Bronchial epithelial cell (primary cell): ENCODE measurements at regions not wholly inside any gene's neighbourhood (a gene's known extent, or its start where the extent isn't known, plus 50 kb on each side); places are given as distances from the start of the nearest gene placed in this dataset.

Experiments used
- DNase-seq: peaks from one replicate; pipeline ENCODE4 v3.0.0-alpha.2; 2010; ENCODE audit warnings: low read depth
- FAIRE-seq: peaks from 2 replicates; lab custom pipeline; 2011; peaks lifted over from hg19 to GRCh38; lab: Jason Lieb, UNC
- H3K27me3 ChIP-seq: 2 replicates; pipeline ENCODE4 v1.5.1; 2011; ENCODE audit warnings: low read length; ENCODE audit not compliant: control insufficient read depth, insufficient read depth
- H3K36me3 ChIP-seq: 2 replicates; pipeline ENCODE4 v1.5.1; 2011; ENCODE audit warnings: low read length; ENCODE audit not compliant: control insufficient read depth, insufficient read depth
- H3K4me3 ChIP-seq: 2 replicates; pipeline ENCODE4 v1.5.1; 2011; ENCODE audit warnings: mild to moderate bottlenecking, low read depth, low read length, control low read depth
- CTCF ChIP-seq: IDR thresholded peaks from 2 replicates; pipeline ENCODE4 v1.5.1; 2011; ENCODE audit warnings: mild to moderate bottlenecking, moderate library complexity, low read length, control low read depth, inconsistent platforms; ENCODE audit not compliant: insufficient read depth, severe bottlenecking

GRCh38 chr2:41771710-41772109 lies 276.1 kb upstream of the PKDCC start:
- peak; percentile 32 for DNase-seq
- no peak for FAIRE-seq
- Histone ChIP-seq H3K4me3 (no peak overlapping the region), H3K36me3 (no peaks in the 10 kb centered on the region), H3K27me3 (no peaks in the 10 kb centered on the region)
- TF ChIP-seq CTCF, result no peak

DNA sequence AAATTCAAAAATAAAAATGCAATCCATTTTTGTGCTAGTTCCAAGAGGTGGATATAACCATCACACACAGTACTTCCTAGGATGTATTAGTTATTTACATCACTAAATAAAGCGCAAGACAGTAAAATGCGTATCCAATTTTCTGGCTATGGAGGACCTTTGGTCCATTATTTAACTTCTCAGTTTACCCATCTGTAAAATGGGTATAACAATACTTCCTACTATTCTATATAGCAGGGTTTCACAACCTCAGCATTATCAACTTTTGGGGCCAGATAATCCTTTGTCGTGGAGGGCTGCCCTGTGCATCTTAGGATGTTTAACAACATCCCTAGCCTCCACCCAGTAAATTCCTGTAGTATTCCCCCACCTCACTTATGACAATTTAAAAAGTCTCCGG lies 275.1 kb upstream of the PKDCC start:
- TF ChIP-seq CTCF, result no peak
- Histone ChIP-seq H3K4me3 (no peak overlapping the region), H3K36me3 (no peaks in the 10 kb centered on the region), H3K27me3 (no peaks in the 10 kb centered on the region)
- DNase-seq, result no peak
- no peak for FAIRE-seq

- Histone ChIP-seq H3K27me3 (no peaks in the 10 kb centered on the region), H3K36me3 (no peaks in the 10 kb centered on the region), H3K4me3 (no peak overlapping the region)
- no peak for TF ChIP-seq CTCF
- no peak for DNase-seq
- no peak for FAIRE-seq
These were observed 273.7 kb upstream of the PKDCC start for GRCh38 chr2:41774011-41774605.

- no peaks in the 10 kb centered on the region for H3K36me3 ChIP-seq
- no peak for FAIRE-seq
- TF ChIP-seq CTCF, result no peak
- no peak for DNase-seq
- no peak overlapping the region for H3K4me3 ChIP-seq
- no peaks in the 10 kb centered on the region for H3K27me3 ChIP-seq
These were observed 272.3 kb upstream of the PKDCC start for GRCh38 chr2:41775366-41776025.

DNA sequence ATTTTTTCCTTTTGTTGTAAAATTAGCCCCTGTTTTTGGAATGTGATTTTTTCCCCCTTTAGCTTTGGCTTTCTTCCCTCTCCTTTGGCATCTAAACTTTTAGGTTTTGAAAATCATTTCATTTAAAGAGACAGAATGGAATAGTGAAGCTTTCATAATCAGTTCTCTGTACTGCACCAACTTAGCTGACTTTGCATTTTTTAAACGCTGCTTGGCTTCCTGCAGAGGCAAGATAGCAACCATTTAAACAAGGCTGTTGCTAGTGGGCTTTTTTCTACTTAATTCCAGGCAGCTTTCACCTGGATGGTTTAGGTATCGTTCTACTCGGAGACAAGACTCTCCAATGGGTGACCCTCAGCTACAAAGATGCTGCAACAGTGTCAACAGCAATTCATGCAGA lies 267.9 kb upstream of the PKDCC start:
- no peak for TF ChIP-seq CTCF
- FAIRE-seq (no peak), DNase-seq (no peak)
- Histone ChIP-seq H3K4me3 (no peak overlapping the region), H3K36me3 (no peaks in the 10 kb centered on the region), H3K27me3 (no peaks in the 10 kb centered on the region)
